GM21825 (cell line): ENCODE measurements at regions not wholly inside any gene's neighbourhood (a gene's known extent, or its start where the extent isn't known, plus 50 kb on each side); places are given as distances from the start of the nearest gene placed in this dataset.
"Not testable (repeated sequence)": the region's sequence is repeated elsewhere in the genome, so short reads cannot be mapped to it uniquely, and the experiment has no call there.

ENCODE experiments used
- ATAC-seq: cut with Tn5 transposase; IDR thresholded peaks from one replicate; pipeline ENCODE4 v1.9.1; 2021; ENCODE audit warnings: mild to moderate bottlenecking, moderate library complexity; ENCODE audit not compliant: unreplicated experiment

DNA sequence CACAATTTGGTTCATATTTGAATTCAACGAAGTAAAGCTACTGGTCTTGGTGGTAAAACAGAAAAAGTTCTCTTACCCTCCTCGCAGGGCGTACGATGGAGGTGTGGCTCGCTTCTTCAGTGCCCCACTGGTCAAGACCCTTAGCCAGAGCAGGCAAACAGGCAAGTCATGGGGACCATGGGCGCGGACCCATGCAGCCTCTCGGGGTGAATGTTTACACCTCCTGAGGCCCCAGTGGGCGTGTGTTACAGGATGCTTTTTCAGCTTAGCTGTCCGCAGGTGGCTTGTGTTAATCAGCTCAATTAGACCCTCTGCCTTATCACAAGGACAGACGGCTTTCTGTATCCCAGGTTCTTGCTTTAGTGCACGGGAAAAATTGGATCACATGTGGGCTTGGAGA lies 991.8 kb downstream of the GBE1 start:
- ATAC-seq = no peak

DNA sequence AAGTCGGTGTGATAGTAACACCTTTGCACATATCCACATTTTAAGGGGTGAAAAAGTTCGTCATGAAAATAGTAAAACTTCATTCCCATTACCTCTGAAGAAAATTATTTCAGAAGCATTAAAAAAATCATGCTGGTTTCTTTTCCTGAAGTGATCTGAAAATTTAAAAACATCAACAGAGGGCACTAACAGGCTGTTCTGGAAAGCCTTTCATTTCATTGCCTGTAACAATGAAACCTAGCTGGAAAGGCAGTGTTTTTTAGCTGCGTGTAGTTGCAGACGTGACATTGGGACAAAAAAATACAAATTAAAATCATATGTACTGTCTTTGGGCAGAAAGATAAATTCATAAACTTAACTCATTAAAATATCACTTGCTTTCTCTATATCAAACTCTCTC lies 993.8 kb downstream of the GBE1 start:
- ATAC-seq = no peak

DNA sequence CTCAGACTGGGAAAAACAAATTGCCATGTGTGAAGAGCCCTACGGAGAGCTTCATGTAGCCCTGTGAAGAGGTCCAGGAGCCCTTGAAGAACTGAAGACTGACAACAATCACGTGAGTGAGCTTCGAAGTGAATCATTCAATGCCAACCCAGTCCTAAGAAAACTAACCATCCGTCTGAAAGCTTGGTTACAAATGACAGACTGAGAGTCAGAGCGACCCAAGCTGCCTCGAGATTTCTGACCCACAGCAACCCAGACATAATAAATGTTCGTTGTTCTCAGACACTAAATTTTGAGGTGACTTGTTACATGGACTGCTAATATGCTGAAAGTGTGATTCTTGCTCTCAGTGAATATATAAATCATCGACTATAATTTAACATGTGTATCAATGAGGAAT lies 987.2 kb upstream of the ROBO1 start:
- ATAC-seq = no peak

DNA sequence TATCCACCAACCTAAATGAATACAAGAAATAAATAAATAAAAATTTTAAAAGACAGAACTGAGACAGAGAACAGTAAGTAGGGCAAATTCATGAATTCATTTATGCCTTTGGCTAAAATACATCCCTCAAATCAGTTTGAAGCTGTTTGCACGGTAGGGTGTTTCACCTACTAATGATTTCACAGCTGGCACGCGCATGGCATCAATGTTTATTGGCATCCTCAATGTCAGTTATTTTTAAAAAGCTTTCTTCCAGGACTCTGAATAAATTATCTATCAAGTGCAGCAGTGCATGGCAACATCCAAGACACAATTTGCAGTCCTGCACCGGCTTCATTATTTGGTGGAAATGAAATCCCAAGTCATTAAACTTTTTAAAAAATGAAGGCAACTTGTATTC lies 985.2 kb upstream of the ROBO1 start:
- no peak for ATAC-seq

DNA sequence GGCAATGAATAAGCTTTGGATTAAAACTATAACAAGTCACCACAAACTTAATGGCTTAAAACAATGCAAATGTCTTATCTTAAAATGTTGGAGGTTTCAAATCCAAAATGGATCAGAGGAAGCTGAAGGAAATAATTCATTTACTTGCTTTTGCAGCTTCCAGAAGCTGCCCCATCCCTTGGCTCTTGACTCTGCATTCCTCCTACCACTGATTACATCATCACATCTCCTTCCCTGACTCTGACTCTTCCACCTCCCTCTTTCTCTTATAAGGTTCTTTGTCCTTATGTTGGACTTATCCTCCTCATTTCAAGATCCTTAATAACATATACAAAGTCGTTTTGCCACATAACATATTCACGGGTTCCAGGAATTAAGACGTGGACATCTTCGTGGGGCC lies 982.8 kb upstream of the ROBO1 start:
- no peak for ATAC-seq

DNA sequence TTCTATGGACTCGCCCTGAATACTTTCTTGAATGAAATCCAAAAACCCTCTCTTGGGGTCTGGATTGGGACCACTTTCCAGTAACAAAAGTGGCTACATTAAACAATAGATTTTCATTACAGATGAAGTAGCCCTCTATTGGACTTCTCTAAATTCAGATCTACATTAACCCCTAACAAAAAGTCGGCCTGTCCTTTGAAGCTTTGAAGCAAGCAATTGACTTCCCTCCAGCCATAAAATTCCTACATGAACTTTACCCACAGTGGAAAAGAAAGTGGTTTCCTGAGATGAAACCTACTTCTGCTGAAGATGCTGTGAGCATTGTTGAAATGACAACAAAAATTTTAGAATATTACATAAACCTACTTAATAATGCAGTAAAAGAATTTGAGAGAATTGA lies 967.1 kb upstream of the ROBO1 start:
- no peak for ATAC-seq

DNA sequence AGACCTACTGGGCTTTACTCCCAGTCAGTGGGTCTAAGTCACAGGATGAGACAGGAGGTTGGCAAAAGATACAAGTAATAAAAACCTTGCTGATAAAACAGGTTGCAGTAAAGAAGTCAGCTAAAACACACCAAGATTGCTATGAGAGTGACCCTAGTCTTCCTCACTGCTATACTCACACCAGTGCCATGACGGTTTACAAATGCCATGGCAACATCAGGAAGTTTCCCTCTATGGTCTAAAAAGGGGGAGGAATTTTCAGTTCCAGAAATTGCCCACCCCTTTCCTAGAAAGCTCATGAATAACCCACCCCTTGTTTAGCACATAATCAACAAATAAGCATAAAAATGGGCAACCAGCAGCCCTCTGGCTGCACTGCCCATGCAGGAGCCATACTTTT lies 966.7 kb upstream of the ROBO1 start:
- ATAC-seq = no peak

DNA sequence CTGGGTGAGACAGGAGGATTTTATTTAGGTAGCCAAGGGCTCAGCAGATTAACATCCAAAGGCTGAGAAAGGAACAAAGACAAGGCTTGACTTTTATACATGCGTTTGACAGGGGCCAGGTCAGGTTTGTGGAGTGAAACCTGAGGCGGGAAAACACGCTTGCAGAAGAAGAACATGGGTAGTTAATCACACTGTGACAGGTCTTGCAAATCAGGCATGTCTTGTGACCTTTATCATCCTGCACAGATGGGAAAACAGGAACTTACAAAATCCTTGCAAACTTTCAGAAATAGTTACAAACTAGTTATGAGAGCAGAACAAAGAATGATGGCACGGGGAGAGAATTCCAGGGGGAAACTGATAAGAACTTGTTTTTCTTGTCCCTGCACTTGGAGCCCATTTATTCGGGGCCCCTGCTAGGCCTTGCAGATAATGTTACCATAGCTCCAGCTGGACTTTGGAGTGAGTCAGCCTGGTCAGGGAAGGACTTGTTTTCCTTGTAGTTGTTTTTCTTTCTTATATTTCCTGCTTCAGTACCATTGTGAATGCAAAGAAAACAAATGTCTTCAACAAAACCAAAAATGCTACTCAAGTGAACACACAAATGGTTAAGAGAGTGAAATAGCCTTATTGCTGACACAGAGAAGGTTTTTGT lies 965.9 kb upstream of the ROBO1 start:
- ATAC-seq = no peak

DNA sequence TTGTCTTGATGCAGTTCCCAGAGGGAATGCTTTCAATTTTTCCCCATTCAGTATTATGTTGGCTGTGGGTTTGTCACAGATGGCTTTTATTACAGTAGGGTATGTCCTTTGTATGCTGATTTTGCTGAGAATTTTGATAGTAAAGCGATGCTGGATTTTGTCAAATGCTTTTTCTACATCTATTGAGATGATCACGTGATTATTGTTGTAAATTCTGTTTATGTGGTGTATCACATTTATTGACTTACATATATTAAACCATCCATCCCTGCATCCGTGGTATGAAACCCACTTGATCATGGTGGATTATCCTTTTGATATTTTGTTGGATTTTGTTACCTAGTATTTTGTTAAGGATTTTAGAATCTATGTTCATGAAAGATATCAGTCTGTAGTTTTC lies 959.8 kb upstream of the ROBO1 start:
- ATAC-seq = not testable (repeated sequence)

DNA sequence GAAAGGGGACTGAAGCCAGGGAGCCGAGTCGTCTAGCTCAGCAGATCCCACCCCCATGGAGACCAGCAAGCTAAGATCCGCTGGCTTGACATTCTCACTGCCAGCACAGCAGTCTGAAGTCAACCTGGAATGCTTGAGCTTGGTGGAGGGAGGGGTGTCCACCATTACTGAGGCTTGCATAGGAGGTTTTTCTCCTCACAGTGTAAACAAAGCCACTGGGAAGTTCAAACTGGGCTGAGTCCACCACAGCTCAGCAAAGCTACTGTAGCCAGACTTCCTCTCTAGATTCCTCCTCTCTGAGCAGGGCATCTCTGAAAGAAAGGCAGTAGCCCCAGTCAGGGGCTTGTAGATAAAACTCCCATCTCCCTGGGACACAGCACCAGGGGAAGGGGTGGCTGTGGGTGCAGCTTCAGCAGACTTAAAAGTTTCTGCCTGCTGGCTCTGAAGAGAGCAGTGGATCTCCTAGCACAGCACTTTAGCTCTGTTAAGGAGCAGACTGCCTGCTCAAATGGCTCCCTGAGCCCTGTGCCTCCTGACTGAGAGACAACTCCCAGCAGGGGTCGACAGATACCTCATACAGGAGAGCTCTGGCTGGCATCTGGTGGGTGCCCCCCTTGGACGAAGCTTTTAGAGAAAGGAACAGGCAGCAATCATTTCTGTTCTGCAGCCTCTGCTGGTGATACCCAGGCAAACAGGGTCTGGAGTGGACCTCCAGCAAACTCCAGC lies 942.0 kb upstream of the ROBO1 start:
- ATAC-seq = not testable (repeated sequence)

DNA sequence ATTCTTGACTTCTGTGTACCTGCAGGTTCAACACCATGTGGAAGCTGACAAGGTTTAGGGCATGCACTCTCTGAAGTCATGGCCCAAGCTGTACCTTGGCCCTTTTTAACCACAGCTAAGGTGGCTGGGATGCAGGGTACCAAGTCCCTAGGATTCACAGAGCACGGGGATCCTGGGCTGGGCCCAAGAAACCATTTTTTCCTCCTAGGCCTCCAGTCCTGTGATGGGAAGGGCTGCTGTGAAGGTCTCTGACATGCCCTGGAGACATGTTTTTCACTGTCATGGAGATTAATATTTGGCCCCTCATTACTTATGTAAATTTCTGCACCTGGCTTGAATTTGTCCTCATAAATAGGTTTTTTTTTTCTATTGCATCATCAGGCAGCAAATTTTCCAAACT lies 937.5 kb upstream of the ROBO1 start:
- ATAC-seq = no peak

DNA sequence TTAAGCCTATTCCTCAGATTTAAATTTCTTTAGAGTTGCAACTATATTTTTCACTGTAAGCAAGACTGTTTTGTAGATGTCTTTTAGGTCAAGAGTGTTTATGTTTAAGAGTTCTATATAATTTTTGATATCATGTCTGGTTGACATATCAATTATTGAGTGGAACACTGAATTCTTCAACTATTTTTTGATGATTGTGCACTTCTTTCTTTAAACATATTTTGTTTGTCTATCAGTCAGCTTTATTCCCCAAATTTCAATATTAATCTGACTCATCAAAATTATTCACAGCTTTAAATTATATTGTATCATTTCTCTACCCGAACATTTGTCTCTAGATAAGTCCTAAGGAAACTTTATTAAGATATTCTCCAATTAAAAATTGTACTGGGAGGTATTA lies 933.6 kb upstream of the ROBO1 start:
- no peak for ATAC-seq

DNA sequence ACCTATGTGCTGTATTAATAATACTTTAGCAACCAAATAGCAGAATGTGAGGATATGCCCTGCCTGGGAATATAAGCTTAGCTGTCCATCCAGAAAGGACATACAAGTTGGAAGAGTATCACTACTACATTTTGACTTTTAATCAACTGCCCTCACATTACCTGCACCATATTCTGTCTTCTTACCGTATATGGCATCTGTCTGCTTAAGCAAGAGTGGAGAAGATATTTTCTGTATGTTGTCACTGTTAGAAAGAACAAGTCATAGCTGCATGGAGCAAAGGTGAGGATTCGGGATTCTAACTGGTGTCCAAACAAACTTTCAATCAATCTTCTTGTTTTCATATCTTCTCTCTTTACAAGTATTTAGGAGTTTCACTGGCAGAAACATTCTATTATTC lies 929.5 kb upstream of the ROBO1 start:
- ATAC-seq = no peak

DNA sequence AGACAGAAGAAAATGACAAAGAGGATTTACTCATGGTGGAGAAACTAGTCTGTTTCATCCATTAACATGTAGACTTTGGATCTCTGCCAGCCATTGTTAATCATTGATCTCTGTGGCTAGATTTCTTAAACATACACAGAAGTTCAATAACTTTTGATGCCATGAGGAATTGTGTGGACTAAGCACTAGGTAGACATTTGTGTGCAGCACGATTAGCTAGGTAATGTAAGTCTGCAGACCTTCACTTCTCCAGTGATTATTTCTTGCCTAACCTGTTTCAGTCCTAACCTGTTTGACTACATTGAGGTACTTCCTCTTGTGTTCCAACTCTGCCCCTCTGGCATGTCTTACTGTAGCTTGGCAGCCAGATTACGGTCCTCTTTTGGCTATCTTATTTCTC lies 928.5 kb upstream of the ROBO1 start:
- no peak for ATAC-seq

DNA sequence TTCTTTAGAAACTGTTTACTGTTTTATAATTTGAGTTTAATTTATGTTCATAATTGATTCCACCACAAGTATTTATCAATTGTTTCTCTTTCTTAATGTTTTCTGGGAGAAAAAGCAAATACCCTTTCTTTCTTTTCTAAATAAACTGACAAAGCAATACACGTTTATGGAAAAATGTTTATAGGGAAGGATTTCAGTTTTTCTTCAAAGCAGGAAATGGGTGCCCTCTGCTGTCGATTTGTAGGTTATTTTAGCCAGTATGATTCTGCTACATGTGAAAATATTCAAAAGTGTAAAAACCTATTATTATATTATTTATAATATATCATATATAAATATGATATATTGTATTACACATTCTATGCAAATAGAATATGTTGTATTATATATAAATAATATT lies 921.0 kb upstream of the ROBO1 start:
- no peak for ATAC-seq

DNA sequence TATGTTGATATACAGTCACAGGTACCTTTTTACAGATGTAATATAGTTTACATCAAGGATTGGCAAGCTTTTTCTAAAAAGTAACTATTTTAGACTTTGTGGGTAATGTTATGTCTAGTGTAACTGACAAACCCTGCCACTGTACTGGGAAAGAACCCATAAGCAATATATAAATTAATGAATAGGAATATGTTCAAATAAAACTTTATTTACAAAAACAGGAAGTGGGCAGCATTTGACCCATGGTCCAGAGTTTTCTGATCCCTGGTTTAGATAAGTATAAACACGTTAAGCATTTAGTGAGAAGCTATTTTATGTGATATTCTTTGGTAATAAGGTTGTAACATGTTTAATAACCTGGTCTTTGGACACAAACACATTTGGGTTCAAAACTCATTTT lies 915.2 kb upstream of the ROBO1 start:
- no peak for ATAC-seq

DNA sequence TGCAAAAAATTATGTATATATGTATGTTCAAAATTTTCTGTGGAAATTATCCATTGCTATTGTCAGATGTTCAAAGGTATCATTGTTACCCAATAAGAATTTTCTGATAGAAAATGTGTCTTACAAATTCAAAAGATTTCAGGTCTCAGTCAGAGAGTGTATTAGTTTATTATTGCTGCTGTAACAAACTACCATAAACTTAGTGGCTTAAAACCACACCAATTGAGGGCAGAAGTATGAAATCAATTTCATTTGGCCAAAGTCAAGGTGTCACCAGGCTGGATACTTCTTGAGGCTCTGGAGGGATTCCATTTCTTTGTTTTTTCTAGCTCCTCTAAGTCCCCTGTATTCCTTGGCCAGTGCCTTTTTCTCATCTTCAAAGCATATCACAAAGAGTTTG lies 914.4 kb upstream of the ROBO1 start:
- ATAC-seq = no peak

DNA sequence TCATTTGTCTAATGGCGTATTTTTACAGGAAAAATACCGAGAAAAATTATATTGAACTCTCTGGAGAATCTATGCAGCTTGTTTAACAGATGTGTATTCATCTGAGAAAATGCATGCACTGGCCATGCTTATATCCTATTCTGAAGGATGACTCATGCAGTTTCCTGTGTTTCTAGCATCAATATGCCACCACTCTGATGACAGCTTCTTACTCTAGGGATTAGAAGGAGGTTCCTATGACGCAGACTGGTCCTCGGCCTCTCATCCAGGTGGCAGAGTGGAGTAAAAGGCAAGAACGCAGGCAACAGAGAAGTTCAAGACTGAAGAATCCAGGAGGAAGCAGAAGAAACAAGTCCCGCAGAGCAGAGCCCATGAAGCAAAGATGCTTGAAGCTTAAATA lies 910.0 kb upstream of the ROBO1 start:
- ATAC-seq = no peak

DNA sequence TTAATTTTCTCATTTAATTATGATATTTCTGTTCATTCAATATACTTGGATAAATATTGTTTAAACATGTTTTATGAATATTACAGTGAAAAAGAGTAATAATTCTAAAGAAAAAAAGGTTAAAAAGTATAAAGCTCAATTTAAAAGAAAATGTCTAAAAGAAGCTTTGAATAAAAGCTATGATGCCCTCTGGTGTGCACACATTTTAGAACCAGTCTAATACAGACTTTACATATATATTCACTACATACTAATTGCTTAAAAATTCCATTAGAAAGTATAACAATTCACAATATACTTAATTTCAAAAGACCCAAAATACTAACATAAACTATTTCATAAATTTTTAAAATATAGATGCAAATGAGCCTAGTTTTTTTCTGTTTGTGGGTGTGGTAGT lies 909.1 kb upstream of the ROBO1 start:
- ATAC-seq = no peak

DNA sequence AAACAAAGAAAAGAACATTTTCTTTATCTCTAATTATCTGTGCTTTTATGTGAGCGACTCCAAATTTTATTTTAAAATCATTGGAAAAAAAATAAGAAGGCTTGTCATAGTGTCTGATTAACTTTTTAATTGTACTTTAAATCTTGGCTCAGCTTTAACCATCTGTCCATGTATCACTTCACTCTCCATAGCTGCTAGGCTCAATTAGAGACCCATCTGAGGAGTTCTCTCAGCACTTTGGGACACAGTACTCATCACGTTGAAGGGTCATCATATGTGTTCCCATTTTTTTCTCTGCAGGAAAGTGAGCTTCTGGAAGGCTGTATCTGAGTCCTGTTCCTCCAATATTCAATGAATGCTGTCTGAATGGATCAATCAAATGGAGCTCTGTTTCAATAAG lies 908.5 kb upstream of the ROBO1 start:
- no peak for ATAC-seq

DNA sequence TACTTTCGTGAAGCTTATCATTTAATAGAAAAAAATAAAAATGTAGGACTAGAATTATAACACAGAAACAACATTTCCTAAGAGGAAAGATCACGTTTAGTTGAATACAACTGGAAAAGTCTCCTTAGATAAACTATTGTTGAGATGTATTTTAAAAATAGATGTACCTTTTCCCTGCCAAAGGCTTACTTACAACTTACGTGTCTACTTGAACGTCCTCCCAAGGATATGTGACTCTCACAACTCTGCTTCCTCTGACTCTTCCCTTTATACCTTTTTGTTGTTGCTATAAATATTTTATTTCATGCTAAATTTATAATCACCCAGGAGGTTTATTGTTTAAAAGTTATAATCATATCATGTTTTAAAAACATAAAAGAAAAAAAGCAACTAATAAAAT lies 908.0 kb upstream of the ROBO1 start:
- ATAC-seq = no peak

DNA sequence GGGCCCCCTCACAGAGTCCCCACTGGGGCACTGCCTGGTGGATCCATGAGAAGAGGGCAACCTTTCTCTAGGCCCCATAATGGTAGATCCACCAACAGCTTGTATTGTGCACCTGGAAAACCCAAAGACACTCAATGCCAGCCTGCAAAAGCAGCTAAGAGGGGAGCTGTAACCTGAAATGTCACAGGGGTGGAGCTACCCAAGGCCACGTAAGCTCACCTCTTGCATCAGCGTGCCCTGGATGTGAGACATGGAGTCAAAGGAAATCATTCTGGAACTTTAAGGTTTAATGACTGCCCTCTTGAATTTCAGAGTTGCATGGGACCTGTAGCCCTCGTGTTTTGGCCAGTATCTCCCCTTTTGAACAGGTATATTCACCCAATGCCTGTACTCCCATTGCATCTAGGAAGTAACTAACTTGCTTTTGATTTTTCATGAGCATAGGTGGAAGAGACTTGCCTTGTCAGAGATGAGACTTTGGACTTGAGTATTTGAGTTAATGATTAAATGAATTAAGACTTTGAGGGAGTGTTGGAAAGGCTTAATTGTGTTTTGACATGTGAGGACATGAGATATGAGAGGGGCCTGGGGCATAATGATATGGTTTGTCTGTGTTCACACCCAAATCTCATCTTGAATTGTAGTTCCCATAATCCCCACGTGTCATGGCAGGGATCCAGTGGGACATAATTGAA lies 900.9 kb upstream of the ROBO1 start:
- ATAC-seq = no peak
